Prostate gland (tissue), 2 donors: ENCODE measurements at regions not wholly inside any gene's neighbourhood (a gene's known extent, or its start where the extent isn't known, plus 50 kb on each side); places are given as distances from the start of the nearest gene placed in this dataset.

Experiments used
- CTCF ChIP-seq, 4 experiments: fragments of 200-600 bp in 2 of 4; fragments of 450-650 bp in 2 of 4; sonication (generic) in 2 of 4; IDR thresholded peaks; 1 replicate in 3 of 4; 2 replicates in 1 of 4; pipeline ENCODE4 v1.5.1; 2016 to 2019; ENCODE audit warnings: antibody characterized with exemption in 4 of 4, mild to moderate bottlenecking in 2 of 4, moderate library complexity in 2 of 4
- POLR2AphosphoS5 ChIP-seq: sonication (generic); formaldehyde crosslinking; IDR thresholded peaks from one replicate; pipeline ENCODE4 v1.6.1; 2017; ENCODE audit warnings: antibody characterized with exemption

- TF ChIP-seq CTCF (IDR thresholded peaks at IDR 0.05) (no peak), POLR2AphosphoS5 (no peak)
Measured at GRCh38 chr21:26331205-26331980, 160.8 kb upstream of the APP start.
